ENCODE measurements at regions not wholly inside any gene's neighbourhood (a gene's known extent, or its start where the extent isn't known, plus 50 kb on each side); places are given as distances from the start of the nearest gene placed in this dataset.

DNA sequence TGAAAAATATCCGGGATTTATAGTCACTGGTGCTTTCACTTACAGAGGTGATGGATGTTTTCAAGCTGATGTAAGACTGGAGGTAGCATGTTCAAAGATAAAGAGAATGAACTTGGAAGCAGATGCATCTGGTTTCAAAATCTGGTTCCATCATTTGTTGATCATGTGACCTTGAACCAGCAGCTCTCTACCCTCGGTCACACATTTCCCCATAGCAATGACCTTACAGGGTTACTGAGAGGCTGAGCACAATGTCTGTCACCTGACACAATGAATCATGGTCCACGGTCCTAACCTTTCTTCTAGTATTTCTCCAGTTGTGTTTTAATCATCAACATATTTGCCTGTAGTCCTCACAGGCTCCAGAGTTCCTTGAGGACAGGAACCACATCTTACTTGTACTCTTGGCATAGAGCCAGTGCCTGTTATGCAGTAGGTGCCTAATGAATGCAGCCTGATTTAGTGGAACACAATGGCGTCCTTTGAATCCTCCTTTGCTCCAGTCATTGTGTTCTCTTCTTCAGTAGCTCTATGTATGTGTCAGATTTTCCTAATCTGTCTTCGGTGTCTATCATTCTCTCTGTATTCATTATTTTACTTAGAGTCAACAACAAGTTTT, 667.3 kb downstream of the PTPRU start:
- no peak for DNase-seq

DNA sequence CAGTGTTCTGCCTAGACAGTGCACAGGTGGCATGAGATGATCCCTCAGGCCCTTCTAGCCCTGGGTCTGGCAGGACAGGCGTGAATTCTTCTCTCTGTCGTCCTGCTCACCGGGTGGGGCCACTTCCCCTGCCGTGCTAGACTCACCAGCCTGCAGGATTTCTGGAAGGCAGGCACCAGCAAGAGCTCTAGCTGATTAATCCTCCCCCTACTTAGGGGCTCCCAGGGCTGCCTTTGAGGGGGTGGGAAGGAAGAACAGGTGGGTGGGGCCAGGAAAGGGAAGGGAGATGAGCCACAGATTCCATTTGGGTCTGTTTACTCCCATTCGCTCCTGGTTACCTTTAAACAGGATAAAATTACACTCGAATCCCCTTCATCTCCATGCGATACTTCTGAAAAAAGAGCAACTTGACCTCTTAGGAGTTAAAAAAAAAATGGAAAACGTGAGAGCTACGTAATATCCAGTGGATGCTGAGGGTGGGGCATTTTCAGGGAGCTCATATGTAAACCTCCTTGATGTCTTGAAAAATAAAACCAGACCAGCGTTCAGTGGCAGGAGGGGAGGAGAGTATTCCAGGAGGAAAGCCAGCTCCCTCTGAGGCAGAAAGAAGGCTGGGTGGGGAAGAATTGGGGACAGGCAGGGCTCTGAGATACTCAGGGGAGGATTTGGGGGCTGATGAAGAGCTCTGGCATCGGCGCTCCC, 665.5 kb downstream of the PTPRU start:
- DNase-seq = no peak

DNA sequence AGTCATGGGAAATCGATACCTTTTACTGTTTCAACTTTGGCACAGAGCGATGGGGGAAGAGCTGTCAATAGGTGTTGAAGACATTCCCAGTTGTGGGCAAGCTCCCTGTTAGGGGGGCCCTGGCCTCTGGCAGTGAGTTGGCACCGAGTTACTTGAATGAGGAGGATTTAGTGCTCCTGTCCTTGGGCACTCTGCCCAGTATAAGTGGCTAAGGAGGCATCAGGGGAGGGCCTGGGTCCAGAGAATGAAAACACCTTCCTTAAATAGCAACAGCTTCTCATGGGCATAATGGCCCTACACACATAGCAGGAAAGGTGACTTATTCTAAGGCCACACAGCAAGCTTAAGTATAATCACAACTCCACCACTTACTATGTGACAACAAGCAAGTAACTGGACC, 664.4 kb downstream of the PTPRU start:
- DNase-seq = no peak

DNA sequence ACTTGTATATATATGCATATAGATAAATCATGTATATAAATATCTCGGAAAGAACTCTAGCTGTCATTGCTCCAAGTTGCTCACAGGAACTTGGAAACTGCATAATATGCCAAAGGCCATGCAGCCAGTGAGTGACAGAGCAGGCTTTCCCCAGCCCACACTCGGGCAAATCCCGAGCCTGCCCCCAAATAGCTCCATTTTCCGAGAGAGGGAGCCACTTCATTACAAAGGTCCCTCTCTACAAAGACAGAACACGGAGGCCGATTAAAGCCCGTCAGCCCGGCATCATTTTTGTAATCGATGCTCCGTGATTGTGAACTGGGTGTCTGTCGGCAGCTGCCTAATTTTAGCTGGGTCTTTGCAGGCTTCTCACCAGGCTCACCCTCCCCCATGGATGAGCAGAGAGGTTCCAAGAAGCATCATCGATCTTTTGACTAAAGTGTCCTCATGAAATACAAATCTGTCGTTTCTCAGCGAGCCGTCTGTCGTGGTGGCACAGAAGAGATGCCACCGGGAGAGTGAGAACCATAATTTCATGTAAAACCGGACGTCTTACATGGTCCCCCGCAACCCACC, 663.9 kb downstream of the PTPRU start:
- DNase-seq = no peak

DNA sequence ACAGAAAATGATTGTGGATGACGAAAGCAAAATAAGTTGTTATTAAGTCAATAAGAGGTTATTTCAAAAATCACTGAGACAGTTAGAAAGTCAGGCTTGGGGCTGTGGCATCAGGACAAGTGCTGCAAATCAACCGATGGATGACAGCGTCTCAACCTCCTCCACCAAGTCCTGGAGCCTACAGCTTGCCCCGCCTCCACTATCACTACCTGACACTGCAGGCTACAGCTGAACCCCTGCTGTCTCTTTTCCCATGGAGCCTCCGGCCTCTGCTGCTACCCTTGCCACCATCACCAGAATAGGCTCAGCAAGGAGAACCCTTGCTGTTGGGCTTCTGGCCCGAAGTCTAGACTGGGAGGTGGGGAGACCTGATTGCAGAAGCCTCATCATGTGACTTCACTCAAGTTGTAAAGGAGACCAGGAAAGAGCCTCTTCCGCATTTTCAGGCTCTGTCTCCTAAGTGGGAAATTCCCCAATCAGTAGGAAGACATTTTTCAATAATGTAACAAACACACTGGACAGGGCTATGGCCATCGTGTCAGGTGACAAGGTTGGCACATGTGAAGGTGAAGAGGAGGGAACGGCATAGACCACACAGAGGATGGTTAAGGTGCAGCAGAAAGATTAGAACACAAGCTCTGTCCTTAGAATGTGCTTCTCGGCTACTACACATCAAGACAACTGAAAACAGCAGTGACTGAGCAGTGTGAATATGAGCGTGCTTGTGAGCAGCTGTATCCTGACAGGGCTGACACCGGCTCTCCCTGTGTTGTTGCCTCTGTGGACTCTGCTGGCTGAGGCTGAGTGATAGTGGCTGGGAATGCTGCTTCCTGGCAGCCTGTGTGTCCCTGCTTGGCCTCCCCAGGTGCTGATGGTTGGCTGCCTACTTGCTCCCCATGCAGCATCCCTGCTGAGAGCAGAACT, 660.7 kb downstream of the PTPRU start:
- DNase-seq = no peak

DNA sequence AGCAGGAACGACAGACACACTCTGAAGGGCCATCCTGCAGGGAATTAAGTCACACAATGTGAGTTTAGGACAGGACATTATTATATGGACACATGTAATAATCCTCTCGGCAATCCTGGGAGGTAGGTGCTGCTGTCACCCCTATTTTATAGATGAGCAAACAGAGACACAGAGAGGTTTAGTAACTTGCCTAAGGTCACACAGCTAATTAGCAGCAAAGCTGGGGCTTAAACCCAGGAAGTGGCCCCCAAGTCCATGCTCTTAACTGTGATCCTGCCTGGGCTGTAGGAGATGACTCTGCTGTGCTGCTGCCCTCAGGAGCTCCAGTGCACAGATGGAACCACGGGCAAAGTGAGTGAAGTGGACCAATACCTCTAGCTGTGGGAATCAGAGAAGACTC, 660.0 kb downstream of the PTPRU start:
- DNase-seq = no peak

DNA sequence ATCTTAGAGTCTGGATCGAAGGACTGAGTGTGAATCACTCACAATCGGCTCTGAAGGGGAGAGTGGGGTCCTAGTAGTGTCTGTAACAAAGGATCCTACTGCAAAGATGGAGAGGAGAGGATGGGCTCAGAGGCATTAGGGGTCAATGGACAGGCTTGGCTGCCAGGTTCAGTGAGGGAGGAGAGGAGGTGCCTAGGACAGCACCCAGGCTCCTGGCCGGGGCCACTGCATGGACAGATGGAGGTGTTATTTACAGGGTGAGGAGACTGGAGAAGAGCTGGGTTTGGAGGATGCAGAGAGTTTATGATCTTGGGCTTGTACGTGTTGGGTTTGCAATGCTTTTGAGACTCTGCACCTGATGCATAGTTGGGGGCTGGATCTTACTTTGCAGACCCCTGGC, 658.9 kb downstream of the PTPRU start:
- DNase-seq = no peak

DNA sequence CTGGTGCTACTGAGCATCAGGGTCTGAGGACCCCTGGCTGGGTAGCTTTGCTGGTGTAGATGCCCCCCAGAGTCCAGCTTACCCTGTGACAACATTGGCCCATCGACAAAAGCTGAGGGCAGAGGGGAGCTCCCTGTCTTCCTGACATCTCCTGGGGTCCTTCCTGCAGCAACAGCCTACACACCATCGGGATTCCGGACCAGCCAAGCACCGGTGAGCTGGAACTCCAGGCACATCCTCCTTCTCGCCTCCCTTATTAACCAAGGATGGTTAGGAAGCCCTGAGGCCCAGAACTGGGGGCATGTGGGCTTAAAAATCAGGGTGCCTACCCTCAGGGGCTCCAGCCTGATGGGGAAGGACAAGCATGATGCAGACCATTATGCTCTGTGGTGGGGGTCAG, 658.0 kb downstream of the PTPRU start:
- no peak for DNase-seq

DNA sequence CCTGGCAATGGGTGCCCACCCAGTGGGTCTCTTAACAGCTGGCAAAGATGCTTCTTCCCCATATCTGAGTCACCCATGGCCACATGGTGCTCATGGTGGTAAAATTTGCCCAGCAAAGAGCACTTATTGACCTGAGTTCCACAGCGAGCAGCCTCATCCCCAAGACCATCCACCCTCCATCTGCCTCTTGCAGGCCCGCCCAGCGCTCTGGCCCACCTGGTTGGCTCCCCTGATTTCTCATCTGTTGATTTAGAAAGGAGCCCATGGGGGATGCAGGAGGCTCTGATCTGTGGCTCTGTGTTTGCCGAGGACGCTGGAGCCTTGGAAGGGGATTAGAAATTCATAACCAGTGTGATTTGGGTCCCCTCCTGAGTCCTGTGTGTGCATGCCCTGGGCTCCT, 657.5 kb downstream of the PTPRU start:
- DNase-seq = no peak

DNA sequence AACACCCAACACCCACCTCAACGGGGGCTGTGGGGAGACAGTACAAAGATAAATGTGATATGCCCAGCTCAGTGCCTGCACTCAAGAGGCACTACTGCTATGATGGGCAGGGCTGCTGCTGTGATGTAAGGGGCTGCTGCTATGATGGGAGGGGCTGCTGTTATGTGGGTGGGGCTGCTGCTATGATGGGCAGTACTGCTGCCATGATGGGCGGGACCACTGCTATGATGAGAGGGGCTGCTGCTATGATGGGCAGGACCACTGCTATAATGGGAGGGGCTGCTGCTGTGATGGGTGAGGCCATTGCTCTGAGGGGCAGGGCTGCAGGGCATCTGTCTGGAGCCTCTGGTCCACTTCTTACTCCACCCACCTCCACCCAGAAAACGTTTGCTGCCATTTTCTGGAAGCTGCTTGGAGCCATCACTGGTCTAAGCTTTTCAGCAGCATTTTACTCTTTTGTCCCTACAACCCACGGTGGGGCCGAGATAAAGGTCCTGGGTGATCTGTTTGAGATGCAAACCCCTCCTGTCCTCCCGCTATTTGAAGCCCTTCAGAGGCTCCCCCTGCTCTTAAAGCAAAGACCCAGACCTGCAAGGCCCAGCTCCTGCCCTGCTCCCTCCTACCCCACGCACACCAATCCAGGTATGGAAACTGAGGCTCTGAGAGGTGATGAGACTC, 656.9 kb downstream of the PTPRU start:
- no peak for DNase-seq

DNA sequence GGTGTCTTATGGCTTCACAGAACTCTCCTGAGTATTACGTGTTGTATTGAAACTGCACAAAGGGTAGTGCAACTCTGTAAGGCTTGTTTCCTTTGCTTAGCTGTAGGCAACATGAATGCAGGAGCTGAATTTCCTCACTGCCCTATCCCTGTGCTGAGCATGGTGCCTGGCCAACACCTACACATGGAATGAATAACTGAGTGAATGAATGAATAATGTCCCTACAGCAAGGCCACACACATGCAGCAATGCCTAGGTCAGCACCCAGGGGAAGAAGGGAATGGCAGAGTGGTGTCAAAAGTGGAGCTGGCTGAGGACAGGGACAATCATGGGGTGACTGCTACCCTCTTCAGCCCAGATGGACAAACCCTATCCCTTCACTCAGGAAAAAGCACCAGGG, 655.9 kb downstream of the PTPRU start:
- DNase-seq = no peak

DNA sequence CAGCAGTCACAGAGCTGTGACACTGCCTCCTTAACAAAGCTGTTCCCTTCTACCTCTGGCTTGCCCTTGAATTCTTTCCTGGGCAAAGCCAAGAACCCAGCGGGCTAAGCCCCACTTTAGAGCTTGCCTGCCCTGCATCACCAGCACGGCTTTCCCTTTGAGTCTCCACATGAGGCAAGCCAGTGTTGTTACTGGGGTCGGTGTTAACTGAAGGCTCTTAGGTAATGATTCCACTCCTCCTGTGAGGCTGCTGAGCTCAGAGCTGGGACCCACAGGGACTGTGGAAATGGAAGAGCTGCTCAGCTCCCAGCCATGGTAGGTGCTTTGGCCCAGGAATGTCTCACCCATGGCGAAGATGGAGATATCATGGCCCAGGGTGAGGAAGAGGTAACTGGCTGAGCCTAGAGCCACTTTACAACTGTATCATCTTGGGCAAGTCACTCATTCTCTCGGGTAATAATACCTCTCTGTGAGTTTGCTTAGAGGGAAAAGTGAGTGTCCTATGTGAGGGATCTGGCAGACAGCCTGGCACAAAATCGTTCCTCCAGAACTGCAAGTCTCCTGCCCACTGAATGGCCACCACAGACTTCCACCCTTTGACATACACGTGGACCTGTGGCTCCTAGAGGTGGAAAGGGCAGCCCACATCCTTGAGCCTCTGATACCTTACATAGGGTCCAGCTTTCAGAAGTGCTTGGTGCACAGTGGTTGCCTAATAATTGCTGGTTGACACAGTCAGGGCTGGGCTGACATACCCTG, 654.1 kb downstream of the PTPRU start:
- no peak for DNase-seq

DNA sequence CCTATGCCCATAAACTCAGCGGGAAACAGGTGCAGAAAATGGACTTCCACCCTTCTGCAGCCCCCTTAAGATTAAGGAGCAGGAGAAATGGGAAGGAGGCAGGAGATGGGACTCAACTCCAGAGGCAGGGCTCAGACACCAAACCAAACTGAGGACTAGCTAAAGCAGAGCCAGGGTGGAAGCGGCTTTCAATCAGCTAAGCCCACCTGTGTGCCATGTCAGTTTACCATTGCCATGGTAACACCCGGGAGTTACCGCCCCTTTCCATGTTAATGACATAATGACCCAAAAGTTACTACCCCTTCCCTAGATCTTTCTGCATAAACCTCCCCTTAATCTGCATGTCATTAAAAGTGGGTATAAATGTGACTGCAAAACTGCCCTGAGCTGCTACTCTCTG, 653.5 kb downstream of the PTPRU start:
- no peak for DNase-seq

DNA sequence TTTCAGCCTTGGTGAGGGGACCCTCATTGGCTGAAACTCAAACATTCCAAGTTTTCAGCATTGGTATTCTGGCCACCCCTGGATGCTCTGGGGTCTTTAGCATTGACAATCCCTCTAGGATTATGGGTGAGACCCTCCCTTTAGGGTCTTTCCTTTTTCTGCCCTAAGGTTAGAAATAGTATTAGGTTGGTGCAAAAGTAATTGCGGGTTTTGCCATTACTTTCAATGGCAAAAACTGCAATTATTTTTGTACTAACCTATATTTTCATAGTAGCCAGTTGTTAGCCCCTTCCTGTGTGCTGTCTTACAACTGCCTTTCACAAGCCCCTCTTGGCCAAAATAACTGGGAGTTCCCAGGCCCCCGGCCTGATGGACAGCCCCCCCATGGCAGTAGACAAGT, 648.4 kb downstream of the PTPRU start:
- no peak for DNase-seq

DNA sequence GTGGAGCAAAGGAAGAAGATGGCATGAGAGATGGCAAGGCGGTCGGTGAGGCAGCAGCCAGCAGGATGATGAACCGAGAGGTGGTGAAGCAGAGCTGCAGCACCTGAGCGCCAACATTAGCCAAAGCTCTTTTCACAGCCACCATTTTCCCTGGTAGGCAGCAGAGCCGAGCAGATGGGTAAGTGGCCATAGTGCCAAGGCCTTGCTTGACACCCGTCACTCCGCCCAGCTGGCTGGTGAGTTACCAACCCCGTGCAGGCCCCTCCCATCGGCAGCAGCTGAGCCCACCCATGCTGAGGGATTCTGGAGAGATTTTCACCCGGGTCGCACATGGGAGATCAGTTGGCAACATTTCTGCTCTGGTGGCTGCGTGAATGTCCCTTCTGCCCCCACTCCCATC, 647.7 kb downstream of the PTPRU start:
- DNase-seq = no peak

DNA sequence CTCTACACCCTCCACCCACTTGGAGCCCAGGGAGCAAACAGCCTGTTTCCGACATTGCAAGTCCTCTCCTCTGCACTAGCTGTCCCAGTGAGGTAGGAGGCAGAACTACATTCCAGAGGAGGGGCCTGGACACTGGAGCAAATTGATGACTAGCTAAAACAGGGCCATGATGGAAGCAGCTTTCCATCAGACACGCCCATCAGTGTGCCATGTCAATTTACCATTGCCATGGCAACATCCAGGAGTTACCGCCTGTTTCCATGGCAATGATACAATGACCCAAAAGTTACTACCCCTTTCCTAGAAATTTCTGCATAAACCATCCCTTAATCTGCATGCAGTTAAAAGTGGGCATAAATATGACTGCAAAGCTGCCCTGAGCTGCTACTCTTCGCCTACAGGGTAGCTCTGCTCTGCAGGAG, 647.1 kb downstream of the PTPRU start:
- DNase-seq = no peak

DNA sequence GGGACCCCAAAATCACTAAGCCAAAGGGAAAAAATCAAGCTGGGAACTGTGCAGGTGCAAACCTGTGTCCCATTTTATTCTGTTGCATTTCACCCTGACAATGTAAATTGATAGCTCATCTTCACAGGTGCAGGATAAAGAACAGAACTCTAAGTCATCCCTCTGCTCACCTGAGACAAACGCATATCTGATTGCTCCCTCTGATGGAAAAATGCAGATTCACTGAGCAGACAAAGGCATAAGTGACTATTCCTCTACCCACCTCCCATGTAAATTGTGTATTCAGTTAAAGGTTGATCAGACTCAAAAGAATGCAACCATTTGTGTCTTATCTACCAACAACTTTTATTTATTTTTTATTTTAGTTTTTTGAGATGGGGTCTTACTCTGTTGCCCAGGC, 644.2 kb downstream of the PTPRU start:
- DNase-seq = no peak

DNA sequence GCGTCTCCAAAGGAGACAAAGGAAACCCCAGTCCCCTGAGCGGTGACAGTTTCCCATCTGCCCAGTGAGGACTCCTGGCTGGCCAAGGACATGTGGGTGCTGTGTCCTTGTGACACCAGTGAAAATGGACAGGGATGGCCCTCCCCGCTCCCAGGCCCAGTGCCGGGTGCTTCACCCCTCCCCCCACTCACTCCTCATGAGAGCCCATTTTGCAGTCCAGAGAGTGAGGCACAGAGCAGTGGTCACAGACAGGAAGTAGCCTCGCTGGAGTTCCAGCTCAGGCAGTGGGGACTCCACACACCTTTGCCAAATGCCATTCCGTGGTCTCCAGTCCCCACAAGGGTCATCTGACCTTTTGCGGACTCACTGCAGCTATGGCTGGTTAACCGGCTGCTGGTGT, 642.9 kb downstream of the PTPRU start:
- no peak for DNase-seq

DNA sequence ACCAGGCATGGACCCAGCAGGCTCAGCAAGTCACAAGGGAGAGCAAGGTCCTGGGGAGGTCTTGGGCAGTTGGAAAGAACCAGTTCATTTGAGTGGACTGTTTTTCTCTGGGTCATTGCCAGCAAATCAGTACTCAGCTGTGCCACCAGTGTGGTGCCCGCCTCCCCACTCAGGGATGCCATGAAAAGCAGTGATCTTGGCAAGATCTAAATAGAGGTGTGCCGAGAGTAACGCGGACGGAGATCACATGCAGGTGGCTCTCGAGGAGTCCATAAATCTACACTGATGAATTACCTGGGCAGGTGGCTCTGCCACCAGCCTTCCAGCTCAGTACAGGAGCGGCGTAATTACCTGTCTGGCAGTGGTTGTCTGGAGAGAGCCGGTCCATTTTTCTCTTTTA, 642.2 kb downstream of the PTPRU start:
- DNase-seq = no peak

DNA sequence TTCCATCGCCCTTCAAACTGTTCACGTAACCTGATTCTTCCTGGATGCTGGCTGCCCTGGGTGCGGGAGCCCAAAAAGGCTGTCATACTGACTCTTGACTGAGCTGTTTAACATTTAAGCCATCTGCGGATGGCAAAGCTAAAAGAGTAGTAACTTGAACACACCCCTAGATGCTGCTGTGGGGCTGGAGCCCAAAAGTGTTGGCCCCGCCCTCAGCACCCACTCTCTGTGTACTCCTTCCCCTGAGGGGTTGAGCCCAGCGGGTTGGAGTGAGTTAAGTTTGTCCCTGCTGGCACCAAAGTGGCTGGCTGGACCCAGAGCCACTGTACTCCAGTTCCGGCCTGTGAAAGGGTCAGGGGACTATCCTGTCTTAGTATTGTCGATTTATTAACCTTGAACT, 640.6 kb downstream of the PTPRU start:
- DNase-seq = no peak

DNA sequence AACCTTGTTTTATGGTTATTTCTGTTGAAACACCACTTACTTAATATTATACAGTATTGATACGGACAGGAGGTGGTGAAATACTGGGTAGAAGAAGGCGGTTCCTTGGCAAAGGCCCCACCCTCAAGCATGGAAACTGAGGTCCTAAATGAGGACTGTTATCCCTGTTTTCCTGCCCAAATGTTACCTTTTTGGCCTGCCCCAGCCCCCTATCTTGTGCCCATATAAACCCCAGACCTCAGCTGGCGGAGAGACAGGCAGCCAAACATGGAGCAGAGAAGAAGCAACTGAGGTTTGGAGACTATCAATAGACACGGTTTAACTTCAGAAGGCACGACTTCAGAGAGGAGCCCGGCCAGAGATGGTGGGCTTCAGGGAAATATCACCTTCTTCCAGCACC, 640.1 kb downstream of the PTPRU start:
- no peak for DNase-seq

DNA sequence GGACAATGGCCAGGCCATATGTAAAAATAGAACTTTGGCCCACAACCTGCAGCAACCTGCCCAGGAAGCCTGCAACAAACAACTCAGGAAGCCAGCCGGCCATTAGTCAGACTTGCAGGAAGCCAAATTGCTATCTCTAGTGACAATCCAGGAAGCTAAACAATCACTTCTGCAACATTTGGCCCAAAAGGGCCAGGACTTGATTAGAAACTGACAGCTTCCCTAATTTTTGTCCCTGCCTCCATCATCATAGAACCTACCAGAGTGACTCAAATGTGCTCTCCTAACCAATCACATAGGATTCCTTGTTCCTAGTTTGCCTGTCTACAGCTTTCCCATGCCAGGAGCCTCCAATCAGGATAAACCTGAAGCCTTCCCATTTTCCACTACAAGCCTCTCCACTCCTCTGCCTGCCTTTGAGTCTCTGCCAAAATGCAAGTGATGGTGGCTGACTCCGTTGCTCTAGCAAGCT, 639.3 kb downstream of the PTPRU start:
- DNase-seq = no peak
